Activated CD4-positive, alpha-beta T cell treated with anti-CD3 and anti-CD28 coated beads for 36 hours (primary cell): ENCODE measurements at regions not wholly inside any gene's neighbourhood (a gene's known extent, or its start where the extent isn't known, plus 50 kb on each side); places are given as distances from the start of the nearest gene placed in this dataset.
"Not testable (repeated sequence)": the region's sequence is repeated elsewhere in the genome, so short reads cannot be mapped to it uniquely, and the experiment has no call there.

Experiments
- ATAC-seq: fragments of 200-7000 bp; cut with Tn5 transposase; one replicate; pipeline ENCODE4 v1.10.0; 2021; ENCODE audit warnings: mild to moderate bottlenecking, moderate library complexity
- CTCF ChIA-PET: fragments of 350-600 bp; sonication (Branson Sonifier 250); formaldehyde crosslinking; loops from one replicate; lab custom pipeline; 2021; ENCODE audit warnings: antibody characterized with exemption; lab: Charles Lee
- POLR2A ChIA-PET: fragments of 350-600 bp; sonication (Branson Sonifier 250); formaldehyde crosslinking; loops from one replicate; lab custom pipeline; 2021; ENCODE audit warnings: antibody characterized with exemption, inconsistent platforms; lab: Charles Lee
- DNase-seq: peaks from one replicate; pipeline ENCODE4 v3.0.0-alpha.2; 2020
- H3K27ac Mint-ChIP-seq: one replicate; pipeline ENCODE4 v1.8.0; 2021; ENCODE audit warnings: mixed read lengths
- H3K27me3 Mint-ChIP-seq: one replicate; pipeline ENCODE4 v1.8.0; 2021; ENCODE audit warnings: mixed read lengths
- H3K36me3 Mint-ChIP-seq: one replicate; pipeline ENCODE4 v1.8.0; 2021; ENCODE audit warnings: low read depth, mixed read lengths
- H3K4me1 Mint-ChIP-seq: one replicate; pipeline ENCODE4 v1.8.0; 2021; ENCODE audit warnings: mixed read lengths
- H3K4me3 Mint-ChIP-seq: one replicate; pipeline ENCODE4 v1.8.0; 2021; ENCODE audit warnings: mild to moderate bottlenecking, moderate library complexity, mixed read lengths
- H3K9me3 Mint-ChIP-seq: one replicate; pipeline ENCODE4 v1.8.0; 2021; ENCODE audit warnings: low read depth, mixed read lengths
- intact Hi-C, 2 experiments: fragments of 100-400 bp; cut with DNase I in 1 of 2; cut with micrococcal nuclease in 1 of 2; formaldehyde crosslinking; loops; one replicate each; pipeline versions ENCODE4 v1.14.2 to v1.15.1; 2022 to 2024; cut with DNase I, micrococcal nuclease

DNA sequence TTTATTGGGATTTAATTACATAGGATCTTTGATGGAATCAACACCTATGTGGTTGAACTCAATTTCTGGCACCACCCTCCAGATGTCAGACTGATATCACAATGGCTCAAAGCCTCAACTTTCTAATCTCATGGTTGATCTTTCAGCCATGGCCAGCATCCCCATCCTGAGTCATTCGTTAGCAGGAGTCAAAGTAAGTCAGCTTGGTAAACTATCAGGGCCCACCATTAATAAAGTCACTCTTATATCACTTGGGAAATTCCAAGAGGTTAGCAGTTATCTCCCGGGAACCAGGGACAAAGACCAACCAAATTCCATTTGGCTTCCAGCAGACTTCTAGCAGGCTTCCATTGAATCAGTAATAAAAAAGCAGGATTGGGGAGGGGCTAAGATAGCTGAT, 50.7 kb upstream of the TNFSF4 start:
- no peaks in the 10 kb centered on the region for H3K27me3 Mint-ChIP-seq
- H3K4me1 Mint-ChIP-seq: no peaks in the 10 kb centered on the region
- H3K36me3 Mint-ChIP-seq: peaks cover 3% of the 10 kb centered on the region
- ChIA-PET POLR2A (no interaction called here), CTCF (interaction anchor here (0.6 kb wide), 1 partner anchor 372 kb away, joined by 3 read pairs; no protein-coding TSS in a partner anchor)
- intact Hi-C loops: loop anchor here (5.0 to 10.0 kb wide), 2 partner anchors 147 to 149 kb away; no protein-coding TSS in a partner anchor
- no peak overlapping the region for H3K27ac Mint-ChIP-seq
- no peak overlapping the region for H3K4me3 Mint-ChIP-seq
- H3K9me3 Mint-ChIP-seq: peaks cover 20% of the 10 kb centered on the region
- DNase-seq: no peak
- no peak for ATAC-seq

DNA sequence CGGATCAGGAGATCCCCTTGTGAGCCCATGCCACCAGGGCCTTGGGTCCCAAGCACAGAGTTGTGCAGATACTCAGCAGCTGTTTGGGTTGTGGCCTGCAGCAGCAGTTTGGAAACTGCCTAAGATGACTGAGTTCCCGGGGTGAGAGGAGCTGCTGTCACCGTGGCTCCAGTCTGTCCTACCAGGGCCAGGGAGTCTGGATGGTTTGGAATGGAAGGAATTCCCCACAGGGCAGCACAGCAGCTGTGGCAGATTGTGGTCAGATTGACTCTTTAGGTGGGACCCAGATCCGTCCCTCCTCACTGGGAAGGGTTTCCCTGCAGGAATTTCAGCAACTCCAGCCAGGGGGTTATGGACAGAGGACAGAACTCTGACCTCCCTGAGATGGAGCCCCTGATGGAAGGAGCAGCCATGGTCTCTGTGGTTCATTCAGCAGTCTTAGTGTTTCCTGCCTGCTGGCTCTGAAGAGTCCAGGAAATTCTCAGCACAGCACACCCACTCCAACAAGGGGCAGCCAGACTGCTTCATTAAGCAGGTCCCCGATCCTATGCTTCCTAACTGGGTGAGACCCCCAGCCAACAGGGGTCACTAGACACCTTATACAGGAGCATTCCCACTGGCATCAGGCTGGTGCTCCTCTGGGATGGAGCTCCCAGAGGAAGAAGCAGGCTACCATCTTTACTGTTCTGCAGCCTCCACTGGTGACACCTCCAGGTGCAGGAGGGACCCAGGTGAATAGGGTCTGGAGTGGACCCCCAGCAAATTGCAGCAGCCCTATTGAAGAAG, 51.5 kb upstream of the TNFSF4 start:
- intact Hi-C loops: loop anchor here (5.0 to 10.0 kb wide), 2 partner anchors 146 to 149 kb away; no protein-coding TSS in a partner anchor
- Mint-ChIP-seq H3K4me3 (no peak overlapping the region), H3K9me3 (peaks cover 21% of the 10 kb centered on the region), H3K36me3 (peaks cover 5% of the 10 kb centered on the region), H3K27me3 (no peaks in the 10 kb centered on the region), H3K27ac (no peak overlapping the region), H3K4me1 (no peaks in the 10 kb centered on the region)
- DNase-seq: no peak
- ATAC-seq: no peak
- POLR2A ChIA-PET: no interaction called here
- CTCF ChIA-PET: interaction anchor here (0.6 to 1.3 kb wide), 2 partner anchors 9 to 371 kb away, joined by 3 read pairs; no protein-coding TSS in a partner anchor

DNA sequence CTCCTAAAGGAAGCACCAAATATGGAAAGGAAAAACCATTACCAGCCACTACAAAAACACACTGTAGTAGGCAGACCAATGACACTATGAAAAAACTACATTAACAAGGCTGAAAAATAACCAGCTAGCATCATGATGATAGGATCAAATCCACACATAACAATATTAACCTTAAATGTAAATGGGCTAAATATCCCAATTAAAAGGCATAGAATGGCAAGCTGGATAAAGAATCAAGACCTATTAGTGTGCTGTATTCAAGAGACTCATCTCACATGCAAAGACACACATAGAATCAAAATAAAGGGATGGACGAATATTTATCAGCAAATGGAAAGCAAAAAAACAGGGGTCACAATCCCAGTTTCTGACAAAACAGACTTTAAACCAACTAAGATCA, 53.2 kb upstream of the TNFSF4 start:
- POLR2A ChIA-PET, H3K4me3 Mint-ChIP-seq, ATAC-seq, H3K27ac Mint-ChIP-seq, H3K4me1 Mint-ChIP-seq, DNase-seq, intact Hi-C loops, H3K27me3 Mint-ChIP-seq, H3K36me3 Mint-ChIP-seq: not testable (repeated sequence)
- H3K9me3 Mint-ChIP-seq: peaks cover 21% of the 10 kb centered on the region
- CTCF ChIA-PET: interaction anchor here (0.7 to 1.3 kb wide), 2 partner anchors 11 to 358 kb away, joined by 3 read pairs; no protein-coding TSS in a partner anchor

DNA sequence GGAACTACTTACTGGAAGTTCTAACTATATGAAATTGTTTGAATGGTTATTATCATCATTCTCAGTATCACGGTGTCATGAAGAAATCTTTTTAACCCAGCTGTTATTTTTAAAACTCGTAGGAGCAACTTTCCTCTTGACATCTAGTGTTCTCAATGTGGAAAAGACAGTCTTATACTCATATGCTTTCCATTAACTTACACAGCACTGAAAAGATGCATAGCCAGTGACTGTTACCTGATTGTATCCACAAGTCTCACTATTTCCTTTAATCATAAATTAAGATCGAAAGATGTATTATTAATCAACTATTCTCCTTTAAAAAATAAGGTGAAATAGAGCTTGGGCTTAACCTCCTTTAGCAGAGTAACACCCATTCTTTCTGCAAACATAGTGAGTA, 59.7 kb upstream of the TNFSF4 start:
- intact Hi-C loops: no loop called here
- Mint-ChIP-seq H3K4me3 (no peak overlapping the region), H3K9me3 (peaks cover 5% of the 10 kb centered on the region), H3K4me1 (peaks cover 2% of the 10 kb centered on the region), H3K27me3 (no peaks in the 10 kb centered on the region), H3K36me3 (peaks cover 3% of the 10 kb centered on the region), H3K27ac (no peak overlapping the region)
- ChIA-PET CTCF (no interaction called here), POLR2A (no interaction called here)
- DNase-seq: no peak
- ATAC-seq: no peak

DNA sequence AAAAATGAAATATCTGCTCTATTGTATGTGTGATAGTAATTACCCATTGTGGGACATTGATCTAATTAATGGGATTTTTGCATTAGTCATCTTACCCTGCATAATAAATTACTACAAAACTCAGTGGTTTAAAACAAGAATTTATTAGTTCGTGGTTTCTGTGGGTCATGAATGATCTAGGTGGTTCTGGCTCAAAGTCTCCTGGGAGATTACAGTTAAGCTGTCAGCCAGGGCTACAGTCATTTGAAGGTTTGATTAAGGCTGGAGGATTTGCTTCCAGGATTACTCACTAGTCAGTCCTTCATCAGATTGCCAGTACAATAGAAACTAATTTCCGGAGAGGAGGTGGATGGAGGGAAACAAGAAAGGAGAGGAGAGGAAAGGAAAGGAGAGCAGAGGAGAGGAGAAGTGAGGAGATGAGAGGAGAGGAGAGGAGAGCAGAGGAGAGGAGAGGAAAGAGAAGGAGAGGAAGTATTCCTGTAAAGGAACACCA, 60.4 kb upstream of the TNFSF4 start:
- Mint-ChIP-seq H3K27me3 (no peaks in the 10 kb centered on the region), H3K4me1 (peaks cover 2% of the 10 kb centered on the region), H3K27ac (no peak overlapping the region), H3K4me3 (no peak overlapping the region), H3K36me3 (peaks cover 3% of the 10 kb centered on the region), H3K9me3 (peaks cover 3% of the 10 kb centered on the region)
- ATAC-seq (no peak), DNase-seq (no peak)
- ChIA-PET CTCF (interaction anchor here (0.6 kb wide), 3 partner anchors 51 to 697 kb away, joined by 3 to 4 read pairs (median 3); no protein-coding TSS in a partner anchor), POLR2A (no interaction called here)
- intact Hi-C loops: no loop called here

DNA sequence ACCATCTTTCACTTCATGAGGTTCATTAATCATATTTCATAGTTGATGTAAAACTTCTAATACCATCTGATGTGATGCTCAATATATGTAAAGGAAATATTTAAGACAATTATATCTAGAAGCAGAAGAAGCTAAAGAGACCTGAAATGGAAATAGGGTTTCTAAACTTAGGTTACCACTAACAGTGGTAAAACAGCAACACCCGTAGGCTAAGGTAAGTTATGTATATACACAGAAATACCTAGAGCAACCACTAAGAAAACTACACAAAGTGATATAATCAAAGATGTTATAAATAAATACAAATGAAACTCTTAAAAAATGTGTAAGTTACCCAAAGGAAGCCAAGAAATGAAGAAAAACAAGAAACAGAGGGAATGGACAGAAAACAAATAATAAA, 61.1 kb upstream of the TNFSF4 start:
- Mint-ChIP-seq H3K27ac (no peak overlapping the region), H3K36me3 (peaks cover 1% of the 10 kb centered on the region), H3K4me3 (no peak overlapping the region), H3K9me3 (no peaks in the 10 kb centered on the region), H3K27me3 (no peaks in the 10 kb centered on the region), H3K4me1 (peaks cover 2% of the 10 kb centered on the region)
- ATAC-seq (no peak), DNase-seq (no peak)
- intact Hi-C loops: no loop called here
- ChIA-PET CTCF (interaction anchor here (0.6 kb wide), 2 partner anchors 75 to 696 kb away, joined by 3 read pairs; no protein-coding TSS in a partner anchor), POLR2A (no interaction called here)

DNA sequence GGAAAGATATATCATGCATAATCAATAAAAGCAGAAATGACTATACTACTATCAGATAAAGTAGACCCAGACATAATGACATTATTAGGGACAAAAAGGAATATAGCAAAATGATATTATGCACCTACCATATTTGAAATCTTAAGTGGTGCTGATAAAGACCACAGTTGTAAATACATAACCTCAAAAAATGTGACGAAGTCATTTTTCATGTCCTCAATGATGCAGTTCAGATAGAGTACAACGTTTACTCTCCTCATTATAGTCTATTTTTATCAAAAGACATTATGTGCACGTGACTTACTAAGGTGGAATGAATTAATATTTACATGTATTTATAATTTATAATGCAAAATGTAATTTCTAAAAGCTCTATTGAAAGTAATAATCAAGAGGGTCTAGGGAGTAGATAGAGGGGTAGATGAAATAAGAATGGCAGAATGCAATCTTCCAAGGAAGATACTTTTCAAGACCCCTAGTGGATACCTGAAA, 61.7 kb upstream of the TNFSF4 start:
- DNase-seq (no peak), ATAC-seq (no peak)
- Mint-ChIP-seq H3K4me3 (no peak overlapping the region), H3K27me3 (no peaks in the 10 kb centered on the region), H3K4me1 (peaks cover 2% of the 10 kb centered on the region), H3K27ac (no peak overlapping the region), H3K9me3 (no peaks in the 10 kb centered on the region), H3K36me3 (peaks cover 1% of the 10 kb centered on the region)
- POLR2A ChIA-PET: no interaction called here
- intact Hi-C loops: no loop called here
- CTCF ChIA-PET: no interaction called here

DNA sequence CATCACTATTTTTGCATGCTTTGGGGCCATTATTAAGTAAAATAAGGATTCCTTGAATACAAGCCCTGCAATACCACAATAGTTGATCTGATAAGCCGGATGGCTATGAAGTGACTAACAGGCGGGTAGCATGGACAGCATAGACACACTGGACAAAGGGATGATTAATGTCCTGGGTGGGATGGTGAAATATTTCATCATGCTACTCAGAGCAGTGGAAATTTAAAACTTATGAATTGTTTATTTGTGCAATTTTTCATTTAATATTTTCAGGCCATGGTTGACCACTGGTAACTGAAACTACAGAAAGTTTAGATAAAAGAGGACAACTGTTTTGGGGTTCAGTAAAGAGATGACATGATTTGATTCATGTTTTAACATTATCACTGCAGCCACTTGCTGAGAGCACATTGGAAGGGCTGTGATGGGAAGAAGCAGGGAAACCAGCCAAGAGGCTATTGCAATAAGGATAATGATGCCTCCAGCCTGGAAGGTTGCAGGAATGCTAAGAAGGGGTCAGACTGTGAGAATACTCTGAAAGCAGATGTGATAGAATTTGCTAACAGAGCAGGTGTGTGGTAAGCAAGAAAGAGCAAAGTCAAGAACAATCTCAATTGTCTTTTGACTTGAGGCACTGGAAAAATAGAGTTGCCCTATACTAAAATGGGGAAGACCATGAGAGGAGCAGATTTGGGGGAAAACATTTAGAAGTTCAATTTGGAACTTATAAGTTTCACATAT, 62.5 kb upstream of the TNFSF4 start:
- no peaks in the 10 kb centered on the region for H3K27me3 Mint-ChIP-seq
- peaks cover 1% of the 10 kb centered on the region for H3K36me3 Mint-ChIP-seq
- ChIA-PET CTCF (no interaction called here), POLR2A (no interaction called here)
- no peak overlapping the region for H3K27ac Mint-ChIP-seq
- H3K4me3 Mint-ChIP-seq: no peak overlapping the region
- no peak for DNase-seq
- no peaks in the 10 kb centered on the region for H3K9me3 Mint-ChIP-seq
- intact Hi-C loops: no loop called here
- H3K4me1 Mint-ChIP-seq: peaks cover 2% of the 10 kb centered on the region
- ATAC-seq: no peak

DNA sequence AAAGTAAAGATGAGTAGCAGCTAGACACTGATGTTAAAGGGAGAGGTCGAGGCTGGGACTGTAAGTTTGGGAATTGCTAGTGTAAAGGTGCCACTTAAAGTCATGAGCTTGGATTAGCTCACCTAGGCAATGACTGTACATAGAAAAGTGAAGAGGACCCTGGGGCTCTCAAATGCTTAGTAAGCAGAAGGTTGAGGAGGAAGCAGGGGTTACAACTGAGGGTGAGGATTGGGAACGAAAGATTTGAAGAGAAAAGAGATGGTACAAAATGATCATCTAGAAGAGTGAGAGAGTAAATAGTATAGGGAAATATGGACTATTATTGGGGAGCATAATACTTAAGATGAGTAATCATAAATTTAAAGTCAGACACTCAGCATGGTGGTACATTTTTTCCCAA, 63.1 kb upstream of the TNFSF4 start:
- Mint-ChIP-seq H3K4me1 (peaks cover 2% of the 10 kb centered on the region), H3K9me3 (no peaks in the 10 kb centered on the region), H3K27ac (no peak overlapping the region), H3K27me3 (no peaks in the 10 kb centered on the region), H3K4me3 (no peak overlapping the region), H3K36me3 (peaks cover 1% of the 10 kb centered on the region)
- CTCF ChIA-PET: no interaction called here
- no peak for DNase-seq
- ATAC-seq: no peak
- intact Hi-C loops: no loop called here
- POLR2A ChIA-PET: no interaction called here

DNA sequence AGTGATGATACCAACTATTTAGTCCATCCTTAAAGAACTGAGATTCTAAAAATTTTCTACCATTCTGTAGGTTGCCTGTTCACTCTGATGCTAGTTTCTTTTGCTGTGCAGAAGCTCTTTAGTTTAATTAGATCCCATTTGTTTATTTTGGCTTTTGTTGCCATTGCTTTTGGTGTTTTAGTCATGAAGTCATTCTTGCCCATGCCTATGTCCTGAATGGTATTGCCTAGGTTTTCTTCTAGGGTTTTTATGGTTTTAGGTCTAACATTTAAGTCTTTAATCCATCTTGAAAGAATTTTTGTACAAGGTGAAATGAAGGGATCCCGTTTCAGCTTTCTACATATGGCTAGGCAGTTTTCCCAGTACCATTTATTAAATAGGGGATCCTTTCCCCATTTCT, 63.9 kb upstream of the TNFSF4 start:
- intact Hi-C loops, ATAC-seq, H3K9me3 Mint-ChIP-seq, POLR2A ChIA-PET, H3K36me3 Mint-ChIP-seq, H3K27me3 Mint-ChIP-seq, H3K27ac Mint-ChIP-seq, H3K4me1 Mint-ChIP-seq, DNase-seq, CTCF ChIA-PET, H3K4me3 Mint-ChIP-seq: not testable (repeated sequence)

DNA sequence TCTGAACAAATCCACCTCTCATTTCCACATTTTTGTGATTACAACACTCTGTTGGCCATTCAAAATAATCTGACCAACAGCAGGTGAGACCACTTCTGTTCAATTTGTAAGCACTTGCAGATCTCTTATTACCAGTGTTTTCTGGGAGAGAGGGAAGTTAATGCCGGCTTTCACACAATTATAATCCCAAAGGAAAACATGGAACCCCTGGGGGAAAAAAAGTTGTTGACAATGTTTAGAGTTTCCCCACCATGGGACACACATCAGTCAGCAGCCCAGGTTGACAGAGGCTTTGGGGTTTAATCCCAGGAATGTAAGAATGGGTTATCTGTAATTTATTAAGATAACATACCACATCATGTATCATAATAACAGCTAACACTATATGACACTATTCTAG, 68.4 kb upstream of the TNFSF4 start:
- DNase-seq (no peak), ATAC-seq (no peak)
- Mint-ChIP-seq H3K4me3 (no peak overlapping the region), H3K9me3 (no peaks in the 10 kb centered on the region), H3K27me3 (no peaks in the 10 kb centered on the region), H3K4me1 (peaks cover 9% of the 10 kb centered on the region), H3K27ac (no peak overlapping the region), H3K36me3 (peaks cover 1% of the 10 kb centered on the region)
- CTCF ChIA-PET: interaction anchor here (0.6 to 1.5 kb wide), 2 partner anchors 24 to 154 kb away, joined by 3 read pairs; no protein-coding TSS in a partner anchor
- intact Hi-C loops: loop anchor here in 1 of 2 experiments (5.0 kb wide), 1 partner anchor 528 kb away; no protein-coding TSS in a partner anchor
- POLR2A ChIA-PET: no interaction called here
